Suppressor macrophage treated with lipopolysaccharide for 1 hour (primary cell): ENCODE measurements at regions not wholly inside any gene's neighbourhood (a gene's known extent, or its start where the extent isn't known, plus 50 kb on each side); places are given as distances from the start of the nearest gene placed in this dataset.

ENCODE experiments used
- DNase-seq, 3 donors: peaks; one replicate each; pipeline ENCODE4 v3.0.0-alpha.2; 2020 to 2022

DNA sequence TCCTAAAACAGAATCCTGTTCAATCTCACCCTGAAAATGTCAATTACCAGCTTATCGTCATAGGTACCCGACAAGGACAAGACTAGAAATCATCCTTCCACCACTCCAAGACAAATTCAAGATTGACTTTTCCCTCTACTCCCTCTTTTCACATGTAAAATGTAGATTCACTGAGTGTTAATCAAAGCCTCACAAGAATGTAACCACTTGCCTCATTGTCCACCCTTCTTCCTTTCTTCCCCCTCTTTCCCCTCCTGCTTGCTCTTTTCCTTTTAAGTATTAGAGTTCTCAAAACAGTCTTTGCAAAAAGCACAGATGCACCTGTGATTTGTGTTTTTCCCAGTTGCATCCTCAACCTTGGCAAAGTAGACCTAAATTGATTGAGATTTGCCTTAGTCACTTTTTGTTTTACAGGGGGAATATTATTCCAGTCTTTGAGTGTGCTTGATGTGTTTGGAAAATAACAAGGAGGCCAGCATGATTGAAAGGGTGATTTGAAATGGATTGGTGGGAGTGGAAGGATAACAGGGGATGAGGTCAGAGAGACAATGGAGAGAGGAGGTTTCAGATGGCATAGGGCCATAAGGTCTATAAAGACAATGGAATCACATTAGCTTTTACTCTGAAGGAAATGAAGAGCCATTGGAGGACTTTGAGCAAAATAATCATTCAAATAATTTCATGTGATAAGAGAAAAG lies 231.3 kb upstream of the TYRP1 start:
- no peak for DNase-seq

DNA sequence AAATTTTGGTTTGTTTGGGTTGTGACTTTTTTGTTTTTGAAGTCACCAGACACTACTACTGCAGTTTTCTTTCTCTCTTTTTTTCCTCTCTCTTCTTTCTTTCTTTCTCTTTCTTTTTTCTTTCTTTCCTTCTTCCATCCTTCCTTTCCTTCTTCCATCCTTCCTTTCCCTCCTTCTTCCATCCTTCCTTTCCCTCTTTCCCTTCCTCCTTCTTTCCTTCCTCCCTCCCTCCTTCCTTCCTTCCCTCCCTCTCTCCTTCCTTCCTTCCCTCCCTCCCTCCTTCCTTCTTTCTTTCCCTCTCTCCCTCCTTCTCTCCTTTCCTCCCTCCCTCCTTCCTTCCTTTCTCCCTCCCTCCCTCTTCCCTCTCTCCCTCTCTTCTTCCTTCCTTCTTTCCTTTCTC lies 230.3 kb upstream of the TYRP1 start:
- no peak for DNase-seq

DNA sequence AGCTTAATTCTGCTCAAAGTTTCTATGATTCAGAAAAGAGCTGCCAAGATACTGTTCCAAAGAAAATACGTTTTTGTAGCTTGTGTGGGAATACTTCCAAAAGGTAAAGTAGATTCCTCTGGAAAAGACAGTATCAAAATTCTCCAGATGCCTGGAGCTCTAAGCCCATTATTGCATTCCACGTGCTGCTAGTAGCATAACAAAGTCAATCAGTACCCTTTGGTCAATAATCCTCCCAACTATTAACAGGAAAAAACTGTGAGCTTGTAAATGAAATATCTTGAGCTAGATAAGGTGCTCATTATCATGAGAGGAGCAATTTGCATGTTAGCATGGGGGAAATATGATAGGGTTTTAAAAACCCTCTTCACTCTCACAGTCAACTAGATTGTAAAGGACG lies 229.5 kb upstream of the TYRP1 start:
- no peak for DNase-seq

DNA sequence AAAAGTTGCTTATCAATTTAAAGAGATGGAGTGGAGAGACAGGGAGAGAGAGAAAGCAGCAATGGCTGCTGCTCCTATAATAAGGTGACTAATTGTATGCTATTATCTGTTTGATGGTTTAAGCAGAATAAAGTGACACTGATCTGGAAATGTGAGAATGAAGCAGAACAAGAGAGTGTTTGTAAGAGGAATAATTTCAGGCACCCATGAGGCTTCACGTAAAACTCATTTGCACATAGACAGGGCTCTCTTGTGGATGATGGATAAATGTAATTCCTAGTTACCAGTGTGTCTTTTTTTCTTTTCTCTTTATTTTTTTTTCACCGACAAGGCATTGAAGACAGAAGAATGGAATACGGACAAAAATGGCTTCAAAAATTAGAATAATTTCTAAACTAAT lies 228.8 kb upstream of the TYRP1 start:
- no peak for DNase-seq

DNA sequence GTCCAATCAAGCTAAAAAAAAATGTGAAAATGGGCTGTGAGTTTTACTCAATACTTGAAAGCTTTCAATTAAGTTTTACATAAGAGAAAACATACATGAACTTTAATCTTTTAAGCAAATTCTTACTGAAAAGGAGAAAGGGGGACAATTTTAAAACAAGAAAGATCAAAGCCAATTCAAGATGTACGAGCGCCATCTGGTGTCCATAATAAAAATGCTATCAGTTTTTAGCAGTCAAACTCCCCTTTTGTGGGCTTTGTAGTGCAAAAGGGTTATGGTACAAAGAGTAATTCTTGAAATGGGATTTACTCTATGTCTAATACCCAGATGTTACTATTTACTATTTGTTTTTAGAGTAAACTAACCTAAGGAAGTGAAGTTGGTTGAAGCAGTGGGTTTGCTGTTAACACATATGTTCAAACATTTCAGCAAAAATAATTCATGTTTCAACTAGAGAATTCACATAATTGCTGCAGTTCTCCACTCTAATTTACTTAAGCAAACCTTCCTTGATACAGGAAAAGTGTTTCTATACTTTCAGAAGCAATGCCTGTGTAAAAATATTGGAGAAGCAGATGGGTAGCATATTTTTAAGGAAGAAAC lies 228.2 kb upstream of the TYRP1 start:
- DNase-seq = peak; percentile 21 to 36 (median 33)

DNA sequence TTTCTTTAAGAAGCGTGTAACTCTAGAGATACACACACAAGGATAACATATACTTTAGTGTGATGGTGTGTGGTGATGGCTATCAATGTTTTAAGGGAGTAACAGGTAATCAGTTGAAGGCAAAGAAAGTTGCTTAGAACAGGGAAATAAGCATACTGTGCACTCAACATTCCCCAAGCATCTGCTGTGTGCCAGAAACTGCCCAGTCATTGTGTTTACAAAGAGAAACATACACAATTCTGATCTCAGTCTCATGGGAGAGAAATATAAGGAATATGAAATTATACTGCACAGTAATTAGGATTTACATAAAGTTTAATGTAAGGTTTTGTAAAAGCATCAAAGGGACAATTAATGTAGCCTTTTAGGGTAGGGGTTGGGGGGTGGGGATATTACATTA lies 224.1 kb upstream of the TYRP1 start:
- DNase-seq = no peak

DNA sequence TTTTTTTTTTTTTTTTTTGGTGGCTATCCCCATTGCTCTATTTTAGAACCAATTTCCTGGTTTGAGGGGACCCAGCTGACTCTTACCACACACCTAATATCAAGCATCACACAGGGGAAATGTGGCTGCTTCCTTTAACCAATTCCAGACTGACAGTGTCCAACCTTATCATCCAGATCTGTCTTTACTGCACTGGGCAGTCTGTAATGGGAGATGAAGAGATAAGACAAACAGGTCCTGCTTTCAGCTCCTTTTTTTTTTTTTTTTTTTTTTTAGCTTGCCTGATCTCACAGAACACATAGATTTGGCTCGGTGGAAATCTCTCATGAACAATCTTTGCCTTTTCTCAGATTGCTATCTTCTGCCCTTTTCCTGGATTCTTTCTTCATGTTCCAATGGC lies 198.8 kb upstream of the TYRP1 start:
- DNase-seq = no peak

DNA sequence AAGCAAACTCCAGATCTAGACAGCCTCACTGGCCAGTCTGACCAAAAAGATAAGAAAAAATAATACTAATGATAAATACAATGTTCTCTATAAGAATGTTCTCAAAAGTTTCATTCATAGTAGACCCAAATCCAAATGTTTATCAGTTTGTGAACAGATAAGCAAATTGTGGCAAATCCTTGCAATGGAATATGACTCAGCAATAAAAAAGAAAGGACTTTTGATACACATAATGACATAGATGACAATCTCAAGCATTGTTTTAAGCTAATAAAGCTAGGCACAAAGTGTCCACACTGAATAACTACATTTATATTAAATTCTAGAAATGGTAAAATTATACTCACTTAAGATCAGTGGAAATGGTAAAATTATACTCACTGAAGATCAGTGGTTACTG lies 195.4 kb upstream of the TYRP1 start:
- no peak for DNase-seq

DNA sequence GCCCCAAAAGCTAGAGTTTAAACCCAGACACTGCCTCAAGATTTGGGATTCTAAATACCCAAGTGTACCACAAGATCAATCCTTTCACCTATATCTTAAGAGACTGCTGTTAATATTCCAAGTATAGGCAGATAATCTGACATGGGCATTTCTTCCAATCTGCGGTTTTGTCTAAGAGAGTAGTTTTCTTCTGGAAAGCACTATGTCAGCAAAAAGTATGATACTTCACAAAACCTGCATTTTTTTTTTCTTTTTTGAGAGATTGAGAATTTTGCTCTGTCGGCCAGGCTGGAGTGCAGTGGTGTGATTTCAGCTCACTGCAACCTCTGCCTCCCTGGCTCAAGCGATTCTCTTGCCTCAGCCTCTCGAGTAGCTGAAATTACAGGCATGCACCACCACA lies 190.7 kb upstream of the TYRP1 start:
- DNase-seq = no peak

DNA sequence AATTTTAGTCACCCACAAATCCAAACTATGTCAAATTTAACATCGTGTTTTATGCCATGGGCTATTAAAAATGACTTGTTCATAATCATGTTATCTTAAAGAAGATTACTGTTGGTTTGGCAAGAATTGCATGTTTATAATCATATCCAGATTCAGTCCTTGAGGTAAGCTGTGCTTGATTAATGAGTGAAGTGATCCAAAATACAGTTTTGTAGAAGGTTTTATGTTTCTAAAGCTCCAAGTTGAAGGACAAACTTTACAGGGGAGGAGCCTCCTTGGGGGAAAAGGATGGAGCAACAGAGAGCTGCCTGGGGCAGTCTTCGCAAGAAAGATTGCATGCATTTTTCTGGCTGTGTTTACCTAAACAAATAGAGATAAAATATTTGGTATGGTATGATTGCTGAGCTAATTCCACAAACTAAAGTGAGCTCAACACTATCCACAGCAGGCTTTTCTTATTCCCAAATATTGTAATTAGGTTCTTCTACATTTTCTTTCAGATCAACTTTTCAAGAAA lies 189.5 kb upstream of the TYRP1 start:
- no peak for DNase-seq

DNA sequence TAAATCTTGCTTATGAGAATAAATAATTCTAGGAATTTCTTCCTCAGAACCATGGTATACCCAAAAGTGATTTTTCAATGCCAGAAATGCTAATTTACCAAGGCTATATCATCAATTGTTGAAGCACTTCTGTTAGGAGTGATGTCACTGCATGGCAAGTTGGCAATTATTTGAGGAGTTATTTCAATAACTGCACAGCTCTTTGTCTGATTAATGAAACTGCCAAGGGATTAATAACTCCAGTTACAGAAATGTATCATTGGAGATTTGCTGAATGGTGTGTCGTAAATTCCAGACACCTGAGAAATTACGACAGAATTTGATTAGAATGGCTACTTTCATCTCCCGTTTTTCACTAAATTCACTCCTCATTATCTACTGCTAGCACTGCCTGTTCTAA lies 182.6 kb upstream of the TYRP1 start:
- no peak for DNase-seq

DNA sequence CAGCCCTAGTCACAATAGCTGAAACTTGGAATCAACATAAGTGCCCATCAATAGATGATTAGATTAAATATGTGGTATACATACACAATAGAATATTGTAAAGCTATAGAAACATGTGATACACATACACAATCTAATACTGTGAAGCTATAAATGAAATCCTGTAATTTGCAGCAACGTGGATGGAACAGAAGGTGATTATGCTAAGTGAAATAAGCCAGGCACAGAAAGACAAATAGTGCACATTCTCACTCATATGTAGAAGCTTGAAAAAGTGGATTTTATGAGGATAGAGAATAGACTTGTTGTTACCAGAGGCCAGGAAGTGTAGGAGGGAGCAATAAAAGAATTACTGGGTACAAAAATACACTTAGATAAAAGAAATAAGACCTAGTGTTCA lies 181.5 kb upstream of the TYRP1 start:
- no peak for DNase-seq

DNA sequence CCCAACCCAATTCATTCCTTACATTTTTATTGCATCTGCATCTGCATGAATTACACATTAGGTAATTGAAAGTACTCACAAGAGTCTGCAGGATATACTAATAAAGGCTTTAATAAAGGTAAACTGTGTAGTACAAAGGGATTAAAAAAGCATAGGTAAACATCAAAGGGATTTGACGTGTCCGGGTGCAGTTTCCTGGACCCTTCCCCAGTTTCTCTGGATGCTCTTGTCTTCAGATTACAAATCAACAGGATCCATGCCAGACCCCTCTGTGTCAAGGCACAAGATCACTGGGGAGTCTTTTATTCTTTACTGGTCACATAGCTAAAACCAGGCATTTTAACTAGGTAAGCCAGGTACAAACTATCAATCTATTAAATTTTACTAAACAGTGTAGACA lies 177.2 kb upstream of the TYRP1 start:
- no peak for DNase-seq

DNA sequence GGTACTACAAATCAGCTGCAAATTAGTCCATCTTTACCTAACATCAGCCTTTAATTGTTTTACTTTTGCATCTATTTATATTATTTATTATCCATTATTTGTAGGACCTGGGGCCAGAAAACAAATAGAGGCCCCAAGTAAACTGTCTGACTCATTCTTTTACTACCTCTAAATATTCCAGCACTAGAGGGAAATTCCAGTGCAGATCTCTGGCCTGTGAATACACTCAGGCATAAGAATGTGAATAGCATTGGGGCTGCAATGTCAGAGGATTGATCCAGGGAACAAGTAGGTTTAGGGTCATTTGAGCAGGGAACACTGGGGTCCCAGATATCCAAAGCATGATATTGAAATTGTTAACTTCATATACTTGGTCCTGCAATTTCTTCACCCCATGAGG lies 176.6 kb upstream of the TYRP1 start:
- no peak for DNase-seq

DNA sequence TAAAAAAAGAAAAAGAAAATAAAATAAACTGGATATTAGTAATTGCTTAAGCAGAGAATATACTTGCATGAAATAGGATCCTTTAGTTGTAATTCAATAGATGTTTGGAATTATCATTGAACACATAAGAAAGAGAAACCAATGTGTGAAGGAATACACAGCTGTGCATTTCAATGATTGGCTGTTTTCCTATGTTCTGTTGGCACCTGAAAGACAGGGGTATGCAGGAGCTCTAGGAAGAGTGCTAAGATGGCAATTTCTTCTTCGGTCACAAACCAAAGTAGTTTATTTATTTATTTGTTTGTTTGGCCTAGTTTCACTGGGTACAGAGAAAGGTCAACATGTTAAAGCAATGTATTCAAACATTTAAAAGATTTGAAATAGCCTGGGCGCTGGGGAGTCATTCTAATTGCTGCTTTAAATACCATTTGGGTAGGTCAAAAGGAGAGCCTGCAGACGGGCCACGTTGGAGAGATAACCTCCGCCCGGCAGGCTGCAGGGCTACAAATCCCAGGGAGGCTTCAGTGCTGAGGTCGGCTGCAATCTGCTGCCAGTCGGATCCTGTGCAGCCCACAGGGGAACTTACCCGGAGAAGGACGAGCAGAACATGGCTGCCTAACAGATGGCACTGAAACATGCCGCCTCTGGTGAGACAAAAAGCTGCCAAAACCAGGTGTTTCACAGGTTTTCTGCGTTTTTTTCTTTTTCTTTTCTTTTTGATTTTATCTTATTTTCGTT lies 154.2 kb upstream of the TYRP1 start:
- no peak for DNase-seq

DNA sequence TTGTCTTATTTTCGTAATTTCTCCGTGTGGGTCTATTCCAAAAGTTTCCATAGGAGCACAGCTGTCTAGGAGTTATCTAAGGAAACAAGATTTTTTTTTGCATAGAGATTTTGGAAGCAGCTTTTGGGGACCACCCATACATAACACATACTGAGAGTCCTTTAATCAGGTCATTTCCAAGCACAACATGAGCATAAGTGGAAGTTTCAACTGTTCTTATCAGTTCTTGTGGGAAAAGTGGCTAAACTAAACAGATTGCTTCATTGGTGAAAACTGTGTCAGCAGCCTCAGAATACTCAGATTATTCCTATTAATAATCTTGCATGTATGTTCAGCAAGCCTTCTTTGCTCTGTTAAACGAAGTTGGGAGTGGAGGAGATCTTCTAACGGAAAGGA lies 153.6 kb upstream of the TYRP1 start:
- DNase-seq = no peak

DNA sequence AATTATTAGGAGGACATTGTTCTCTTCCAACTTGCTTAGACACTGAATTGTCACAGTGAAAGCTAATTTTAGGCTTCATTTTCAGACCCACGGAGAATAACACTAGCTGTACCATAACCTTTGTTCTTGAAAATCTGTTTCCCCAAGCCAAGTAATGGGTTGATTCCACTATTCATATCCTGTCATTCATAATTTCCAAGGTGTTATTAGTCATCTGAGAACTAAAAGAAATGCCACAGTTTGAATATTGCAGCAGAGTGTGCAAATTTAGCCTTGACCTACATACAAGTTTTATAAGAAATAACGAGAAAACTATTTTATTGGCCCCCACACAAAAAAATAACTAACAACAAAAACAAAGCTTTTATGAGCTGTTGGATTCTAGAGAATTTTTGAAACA lies 148.5 kb upstream of the TYRP1 start:
- DNase-seq = no peak

DNA sequence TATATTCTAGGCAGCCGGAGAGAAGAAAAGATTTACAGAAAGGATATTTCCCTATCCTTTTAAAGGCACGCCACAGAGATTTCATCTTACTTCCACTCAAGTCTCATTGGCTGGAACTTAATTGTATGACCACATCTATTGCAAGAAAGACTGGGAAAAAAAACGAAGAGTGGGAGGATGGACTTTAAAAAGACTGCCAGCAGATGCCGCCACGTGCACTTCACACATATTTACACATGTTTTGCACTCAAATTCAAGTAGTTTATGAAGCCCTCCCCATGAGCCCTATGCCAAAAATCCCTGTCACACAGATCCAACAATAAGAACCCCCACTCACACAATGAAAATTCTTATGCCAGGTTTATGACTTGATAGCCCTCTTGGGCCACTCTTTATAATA lies 138.5 kb upstream of the TYRP1 start:
- DNase-seq = no peak

DNA sequence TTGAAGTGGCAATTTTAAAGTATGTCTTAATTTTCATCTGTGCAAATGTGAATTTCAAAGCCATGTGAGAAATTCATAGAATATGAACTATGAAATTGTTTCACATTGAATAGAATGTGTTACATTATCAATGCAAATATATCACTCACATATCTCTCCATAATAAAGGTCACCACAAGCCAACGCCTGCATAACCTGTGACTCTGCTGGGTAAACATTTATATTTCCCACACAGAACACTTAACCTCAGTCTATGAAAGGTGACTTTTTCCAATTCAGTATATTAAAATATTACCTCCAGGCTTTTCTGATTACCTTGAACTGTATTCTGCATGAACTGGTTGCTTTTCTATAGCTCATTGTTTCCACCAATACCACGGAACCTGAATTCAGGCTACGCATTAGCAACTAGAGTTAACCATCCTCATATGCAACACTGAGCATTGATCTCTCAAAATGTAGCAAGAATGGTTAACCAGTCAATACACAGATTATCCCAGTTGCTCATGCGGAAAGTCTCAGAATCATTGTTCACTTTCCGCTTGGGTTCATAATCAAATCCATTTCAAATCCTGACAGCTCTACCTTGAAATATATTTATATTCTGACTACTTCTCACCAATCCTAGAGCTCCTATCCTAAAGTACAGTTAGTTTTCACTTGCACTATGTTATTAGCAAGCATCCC lies 126.6 kb upstream of the TYRP1 start:
- no peak for DNase-seq

DNA sequence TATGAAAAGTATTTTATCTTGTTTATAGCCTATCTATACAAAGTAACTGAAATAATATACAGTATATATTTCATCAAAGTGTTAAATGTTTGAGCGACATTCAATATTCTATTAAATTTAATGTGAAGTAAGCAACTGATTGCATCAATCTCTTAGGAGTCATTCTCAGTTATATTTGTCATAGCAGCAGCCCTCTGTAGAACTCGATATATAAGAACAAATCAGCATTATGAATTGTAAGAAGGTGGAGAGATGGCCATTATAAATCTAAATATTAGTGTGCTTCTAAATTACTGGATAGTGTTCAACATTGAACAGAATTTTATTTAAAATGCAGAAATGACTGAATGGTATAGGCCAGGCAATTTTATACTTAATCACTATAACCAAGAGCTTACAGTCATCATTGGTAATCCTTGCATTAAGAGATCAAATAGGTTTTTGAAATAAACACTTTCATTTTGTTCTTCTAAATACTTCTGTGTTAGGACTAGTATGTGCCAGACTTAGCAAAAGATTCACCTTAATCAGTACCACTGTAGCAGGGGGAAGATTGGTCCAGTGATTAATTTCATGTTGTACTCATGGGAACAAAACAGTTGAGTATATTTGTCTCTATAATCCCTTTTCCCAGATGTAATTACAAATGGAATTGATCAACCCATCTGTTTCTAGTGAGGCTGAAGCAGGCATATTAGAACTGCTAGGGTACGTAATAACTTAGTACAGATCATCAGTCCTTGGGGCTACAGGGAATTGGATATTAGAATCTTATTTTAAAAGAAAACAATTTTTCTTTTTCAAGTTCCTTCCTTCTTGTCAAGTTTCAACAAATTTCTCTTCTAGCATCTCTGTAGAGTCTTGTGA lies 108.3 kb upstream of the TYRP1 start:
- no peak for DNase-seq

DNA sequence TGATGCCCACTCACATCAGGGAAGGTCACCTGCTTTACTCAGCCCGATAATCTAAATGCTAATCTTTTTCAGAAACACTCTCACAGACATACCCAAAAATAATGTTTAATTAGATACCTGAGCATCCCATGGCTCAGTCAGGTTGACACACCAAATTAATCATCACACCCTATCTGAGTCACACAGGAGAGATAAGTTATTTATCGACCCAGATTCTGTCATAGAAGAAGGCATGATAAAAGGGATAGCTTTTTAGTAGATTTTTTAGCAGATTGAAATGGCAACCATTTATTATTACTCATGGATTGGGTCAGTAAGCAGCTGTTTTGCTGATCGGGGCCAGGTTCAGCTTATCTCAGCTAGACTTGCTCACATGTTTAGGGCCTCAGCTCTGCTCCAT lies 97.8 kb upstream of the TYRP1 start:
- DNase-seq = no peak

DNA sequence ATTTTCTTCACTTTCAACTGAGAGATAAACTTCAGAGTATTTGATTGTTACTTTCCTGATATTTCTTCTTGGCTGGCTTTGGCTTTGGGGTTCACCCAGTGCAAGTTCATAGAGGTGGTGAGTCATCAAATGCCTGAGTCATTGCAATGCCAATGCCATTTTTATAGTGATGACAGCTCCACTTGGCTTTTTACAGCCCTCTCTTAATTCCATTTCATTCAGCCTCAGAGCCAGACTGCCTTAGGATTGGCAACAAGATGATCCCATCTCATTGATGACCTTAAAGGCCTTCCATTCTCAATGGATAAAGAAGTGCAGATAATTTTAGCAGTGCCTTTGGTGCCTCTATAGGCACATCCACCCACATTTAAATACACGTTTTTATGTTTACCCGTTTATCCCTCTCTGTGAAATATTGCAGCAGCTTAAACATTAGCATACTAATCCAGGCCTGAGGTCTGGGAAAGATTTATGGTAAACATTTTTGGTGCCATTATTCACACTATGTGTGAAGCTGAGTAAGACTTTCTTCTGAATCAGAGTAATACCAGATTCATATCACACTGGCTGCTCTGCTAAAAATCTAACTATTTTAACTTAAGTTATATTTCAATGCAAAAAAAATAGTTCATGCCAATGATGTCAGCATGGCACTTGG lies 88.9 kb upstream of the TYRP1 start:
- peak in 1 of 3 donors; percentile 0 for DNase-seq
